Osteoblast (primary cell): ENCODE measurements at regions not wholly inside any gene's neighbourhood (a gene's known extent, or its start where the extent isn't known, plus 50 kb on each side); places are given as distances from the start of the nearest gene placed in this dataset.

Experiments used
- DNase-seq: peaks from one replicate; pipeline ENCODE4 v3.0.0; 2011; ENCODE audit warnings: low spot score, mixed read lengths; ENCODE audit not compliant: insufficient read length; ENCODE audit errors: missing footprints
- H2AFZ ChIP-seq: 2 replicates; pipeline ENCODE4 v1.6.0; 2011; ENCODE audit warnings: mild to moderate bottlenecking, low read length
- H3K27ac ChIP-seq: 2 replicates; pipeline ENCODE4 v1.5.1; 2011; ENCODE audit warnings: mild to moderate bottlenecking, low read depth, low read length, moderate library complexity
- H3K27me3 ChIP-seq: 2 replicates; pipeline ENCODE4 v1.6.0; 2012; ENCODE audit warnings: mild to moderate bottlenecking, control low read depth, inconsistent platforms, low read length, moderate library complexity; ENCODE audit not compliant: insufficient read depth
- H3K36me3 ChIP-seq: 2 replicates; pipeline ENCODE4 v1.5.1; 2011; ENCODE audit warnings: mild to moderate bottlenecking, low read length, control low read depth, moderate library complexity; ENCODE audit not compliant: insufficient read depth
- H3K4me1 ChIP-seq: 2 replicates; pipeline ENCODE4 v1.5.1; 2011; ENCODE audit warnings: mild to moderate bottlenecking, low read length, control low read depth, moderate library complexity; ENCODE audit not compliant: insufficient read depth
- H3K4me2 ChIP-seq: 2 replicates; pipeline ENCODE4 v1.6.0; 2011; ENCODE audit warnings: mild to moderate bottlenecking, low read length; ENCODE audit not compliant: insufficient read depth
- H3K4me3 ChIP-seq: fragments of 200-600 bp; sonication (generic); 3 replicates; pipeline ENCODE4 v1.5.1; 2012; ENCODE audit warnings: mild to moderate bottlenecking, low read length, inconsistent platforms; ENCODE audit not compliant: insufficient read depth
- H3K79me2 ChIP-seq: 2 replicates; pipeline ENCODE4 v1.6.0; 2012; ENCODE audit warnings: mild to moderate bottlenecking, low read length, control low read depth, inconsistent platforms; ENCODE audit not compliant: insufficient read depth
- H3K9me3 ChIP-seq: 2 replicates; pipeline ENCODE4 v1.5.1; 2011; ENCODE audit warnings: low read depth, low read length, control low read depth
- H4K20me1 ChIP-seq: 2 replicates; pipeline ENCODE4 v1.6.0; 2012; ENCODE audit warnings: mild to moderate bottlenecking, low read length, control low read depth; ENCODE audit not compliant: insufficient read depth
- CTCF ChIP-seq: IDR thresholded peaks from 2 replicates; pipeline ENCODE4 v1.5.1; 2011; ENCODE audit warnings: mild to moderate bottlenecking, low read depth, low read length, moderate library complexity; ENCODE audit errors: extremely low read depth

- Histone ChIP-seq H3K4me3 (no peak overlapping the region), H3K4me2 (no peak overlapping the region), H3K79me2 (no peaks in the 10 kb centered on the region), H2AFZ (no peak overlapping the region), H3K27ac (no peak overlapping the region), H4K20me1 (no peaks in the 10 kb centered on the region), H3K27me3 (no peaks in the 10 kb centered on the region), H3K9me3 (peaks cover 2% of the 10 kb centered on the region), H3K4me1 (no peaks in the 10 kb centered on the region), H3K36me3 (no peaks in the 10 kb centered on the region)
- no peak for TF ChIP-seq CTCF
- DNase-seq, result no peak
Measured at GRCh38 chr13:87003265-87003664, 667.9 kb upstream of the SLITRK5 start.

- no peak for DNase-seq
- no peak for TF ChIP-seq CTCF
- Histone ChIP-seq H3K27ac (no peak overlapping the region), H3K79me2 (no peaks in the 10 kb centered on the region), H3K4me2 (no peak overlapping the region), H3K36me3 (no peaks in the 10 kb centered on the region), H2AFZ (no peak overlapping the region), H3K4me3 (no peak overlapping the region), H3K9me3 (peaks cover 7% of the 10 kb centered on the region), H3K4me1 (no peaks in the 10 kb centered on the region), H3K27me3 (no peaks in the 10 kb centered on the region), H4K20me1 (no peaks in the 10 kb centered on the region)
Measured at GRCh38 chr13:87005511-87005910, 665.7 kb upstream of the SLITRK5 start.

- no peaks in the 10 kb centered on the region for H3K27me3 ChIP-seq
- no peak overlapping the region for H3K4me3 ChIP-seq
- H3K36me3 ChIP-seq, result no peaks in the 10 kb centered on the region
- no peak overlapping the region for H3K27ac ChIP-seq
- no peak overlapping the region for H2AFZ ChIP-seq
- H3K79me2 ChIP-seq, result no peaks in the 10 kb centered on the region
- H3K4me2 ChIP-seq, result no peak overlapping the region
- no peaks in the 10 kb centered on the region for H4K20me1 ChIP-seq
- no peak for TF ChIP-seq CTCF
- H3K4me1 ChIP-seq, result no peaks in the 10 kb centered on the region
- DNase-seq, result no peak
- H3K9me3 ChIP-seq, result peaks cover 3% of the 10 kb centered on the region
Measured at GRCh38 chr13:87035526-87035925, 635.6 kb upstream of the SLITRK5 start.

GRCh38 chr13:87042946-87043345 lies 628.2 kb upstream of the SLITRK5 start:
- no peak for TF ChIP-seq CTCF
- H3K9me3 ChIP-seq, result no peaks in the 10 kb centered on the region
- H3K27me3 ChIP-seq, result no peaks in the 10 kb centered on the region
- DNase-seq, result no peak
- no peak overlapping the region for H3K4me3 ChIP-seq
- no peak overlapping the region for H3K4me2 ChIP-seq
- no peaks in the 10 kb centered on the region for H3K36me3 ChIP-seq
- H4K20me1 ChIP-seq, result no peaks in the 10 kb centered on the region
- H3K27ac ChIP-seq, result no peak overlapping the region
- no peaks in the 10 kb centered on the region for H3K79me2 ChIP-seq
- H2AFZ ChIP-seq, result no peak overlapping the region
- no peaks in the 10 kb centered on the region for H3K4me1 ChIP-seq
